ENCODE measurements at regions not wholly inside any gene's neighbourhood (a gene's known extent, or its start where the extent isn't known, plus 50 kb on each side); places are given as distances from the start of the nearest gene placed in this dataset.

DNA sequence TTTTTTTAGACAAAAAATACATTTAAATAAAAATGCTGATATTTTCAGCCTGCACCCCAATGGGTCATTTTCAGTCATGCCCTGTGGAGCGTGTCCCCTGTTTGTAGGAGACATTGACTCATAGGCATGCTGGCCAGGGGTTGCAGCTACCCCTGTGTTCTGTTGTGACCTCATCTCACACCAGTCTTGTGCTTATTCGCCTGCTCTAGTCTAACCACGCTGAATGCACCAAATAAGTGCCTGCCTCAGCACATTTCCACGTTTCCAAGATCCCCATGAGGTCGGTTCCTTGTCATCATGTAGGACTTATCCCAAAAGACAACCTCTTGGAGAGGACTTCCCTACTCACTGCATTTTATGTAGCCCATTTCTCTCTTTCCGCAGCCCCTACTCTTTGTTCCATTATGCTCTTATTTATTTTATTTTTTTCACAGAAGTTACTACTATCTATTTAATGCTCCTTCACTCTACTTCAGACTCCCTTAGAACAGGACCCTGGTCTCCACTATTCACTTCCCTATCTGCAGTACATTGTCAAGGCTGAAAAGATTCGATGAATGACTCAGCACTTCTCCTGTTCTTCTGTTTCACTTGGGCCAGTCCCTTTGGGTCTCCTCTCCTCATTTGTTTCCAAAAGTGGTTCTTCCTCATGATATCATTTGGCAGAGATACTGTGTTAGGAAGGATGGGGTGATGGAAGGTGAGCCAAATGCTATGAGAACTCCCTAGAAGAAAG lies 109.7 kb downstream of the MSL3 start:
- TF ChIP-seq, protein P1, sequence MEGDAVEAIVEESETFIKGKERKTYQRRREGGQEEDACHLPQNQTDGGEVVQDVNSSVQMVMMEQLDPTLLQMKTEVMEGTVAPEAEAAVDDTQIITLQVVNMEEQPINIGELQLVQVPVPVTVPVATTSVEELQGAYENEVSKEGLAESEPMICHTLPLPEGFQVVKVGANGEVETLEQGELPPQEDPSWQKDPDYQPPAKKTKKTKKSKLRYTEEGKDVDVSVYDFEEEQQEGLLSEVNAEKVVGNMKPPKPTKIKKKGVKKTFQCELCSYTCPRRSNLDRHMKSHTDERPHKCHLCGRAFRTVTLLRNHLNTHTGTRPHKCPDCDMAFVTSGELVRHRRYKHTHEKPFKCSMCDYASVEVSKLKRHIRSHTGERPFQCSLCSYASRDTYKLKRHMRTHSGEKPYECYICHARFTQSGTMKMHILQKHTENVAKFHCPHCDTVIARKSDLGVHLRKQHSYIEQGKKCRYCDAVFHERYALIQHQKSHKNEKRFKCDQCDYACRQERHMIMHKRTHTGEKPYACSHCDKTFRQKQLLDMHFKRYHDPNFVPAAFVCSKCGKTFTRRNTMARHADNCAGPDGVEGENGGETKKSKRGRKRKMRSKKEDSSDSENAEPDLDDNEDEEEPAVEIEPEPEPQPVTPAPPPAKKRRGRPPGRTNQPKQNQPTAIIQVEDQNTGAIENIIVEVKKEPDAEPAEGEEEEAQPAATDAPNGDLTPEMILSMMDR (conservative IDR thresholded peaks at IDR 0.05; ENCODE audit: low read depth, low read length), result no peak
- no peak for TF ChIP-seq EZH2 (IDR thresholded peaks at IDR 0.05; ENCODE audit: borderline replicate concordance, low read depth, low read length, poor library complexity, severe bottlenecking)
- CTCF ChIA-PET, result no interaction called here
- H3K27me3 ChIP-seq (replicated peaks; ENCODE audit: insufficient read depth, low read depth, low read length, poor library complexity), result no peaks in the 10 kb centered on the region
- H3K27ac ChIP-seq (ENCODE audit: low read depth, low read length, poor library complexity, severe bottlenecking), result no peak overlapping the region
- no peaks in the 10 kb centered on the region for H3K4me1 ChIP-seq (ENCODE audit: insufficient read depth, low read length, poor library complexity, severe bottlenecking)
- H3K36me3 ChIP-seq (ENCODE audit: insufficient read depth, low read length, poor library complexity, severe bottlenecking), result no peaks in the 10 kb centered on the region
- POLR2A ChIA-PET (ENCODE audit: low non-redundant PET), result no interaction called here
- H3K9me3 ChIP-seq (ENCODE audit: low read depth, low read length, poor library complexity, severe bottlenecking), result no peaks in the 10 kb centered on the region
- no peak for DNase-seq (ENCODE audit: low spot score)
- intact Hi-C loops (cut with micrococcal nuclease; ENCODE audit: unreplicated experiment), result no loop called here
- H3K4me3 ChIP-seq (ENCODE audit: low read depth, low read length, poor library complexity, severe bottlenecking), result no peak overlapping the region
- no TSS peak for BruUV-seq (replicated peaks)

DNA sequence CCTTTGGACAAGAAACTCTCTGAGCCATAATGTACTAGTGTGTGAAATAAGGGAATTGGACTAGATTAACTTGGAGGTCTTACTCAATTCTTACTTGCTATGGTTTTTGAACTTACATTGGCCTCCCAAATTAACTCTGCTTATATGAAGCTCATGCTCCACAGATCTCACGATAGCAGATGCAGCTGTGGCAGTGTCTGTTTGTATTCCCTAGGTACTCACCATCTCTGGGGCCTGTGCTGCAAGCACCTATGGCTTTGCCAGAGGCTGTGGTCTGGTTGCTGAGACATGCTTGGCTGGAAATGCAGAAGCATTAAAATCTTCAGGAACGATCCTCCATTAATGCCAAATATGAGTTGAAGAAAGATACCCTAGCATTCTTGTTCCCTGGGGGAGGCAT lies 112.8 kb downstream of the MSL3 start:
- POLR2A ChIA-PET (ENCODE audit: low non-redundant PET), result no interaction called here
- Histone ChIP-seq H3K4me1 (ENCODE audit: insufficient read depth, low read length, poor library complexity, severe bottlenecking) (no peaks in the 10 kb centered on the region), H3K9me3 (ENCODE audit: low read depth, low read length, poor library complexity, severe bottlenecking) (no peaks in the 10 kb centered on the region), H3K27me3 (replicated peaks; ENCODE audit: insufficient read depth, low read depth, low read length, poor library complexity) (no peaks in the 10 kb centered on the region), H3K4me3 (ENCODE audit: low read depth, low read length, poor library complexity, severe bottlenecking) (no peak overlapping the region), H3K27ac (ENCODE audit: low read depth, low read length, poor library complexity, severe bottlenecking) (no peak overlapping the region), H3K36me3 (ENCODE audit: insufficient read depth, low read length, poor library complexity, severe bottlenecking) (no peaks in the 10 kb centered on the region)
- no TSS peak for BruUV-seq (replicated peaks)
- no peak for TF ChIP-seq EZH2 (IDR thresholded peaks at IDR 0.05; ENCODE audit: borderline replicate concordance, low read depth, low read length, poor library complexity, severe bottlenecking)
- TF ChIP-seq, protein P1 (conservative IDR thresholded peaks at IDR 0.05; ENCODE audit: low read depth, low read length), result no peak
- CTCF ChIA-PET, result no interaction called here
- DNase-seq (ENCODE audit: low spot score), result no peak
- intact Hi-C loops (cut with micrococcal nuclease; ENCODE audit: unreplicated experiment), result no loop called here

DNA sequence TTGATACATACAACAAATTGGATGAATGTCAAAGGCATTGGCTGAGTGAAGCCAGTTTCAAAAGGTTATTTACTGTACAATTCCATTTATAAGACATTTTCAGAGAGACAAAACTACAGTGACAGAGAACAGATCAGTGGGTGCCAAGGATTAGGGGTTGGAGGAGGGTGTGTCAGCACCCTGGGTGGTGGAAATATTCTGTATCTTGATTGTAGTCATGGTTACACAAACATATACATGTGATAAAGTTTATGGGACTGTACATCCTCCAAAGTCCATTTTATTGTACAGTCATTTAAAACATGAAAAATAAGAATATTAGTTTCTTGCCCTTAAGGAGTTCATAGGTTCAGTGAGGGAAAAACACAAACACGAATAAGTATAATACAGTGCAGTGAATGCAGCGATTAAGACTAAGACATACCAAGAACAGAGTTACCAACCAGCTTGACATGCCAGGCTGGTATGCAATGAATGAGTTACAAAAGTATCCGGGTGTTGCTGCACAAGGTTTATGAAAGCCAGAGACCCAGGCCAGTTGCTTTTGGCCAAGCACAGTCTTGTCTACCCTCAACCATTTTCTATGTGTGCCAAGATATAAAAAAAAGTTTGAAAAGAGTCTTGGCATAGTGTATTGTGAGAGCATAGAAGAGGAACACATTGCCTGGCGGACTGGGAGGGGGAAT lies 123.6 kb downstream of the MSL3 start:
- H3K4me1 ChIP-seq (ENCODE audit: insufficient read depth, low read length, poor library complexity, severe bottlenecking), result no peaks in the 10 kb centered on the region
- H3K36me3 ChIP-seq (ENCODE audit: insufficient read depth, low read length, poor library complexity, severe bottlenecking), result no peaks in the 10 kb centered on the region
- intact Hi-C loops (cut with micrococcal nuclease; ENCODE audit: unreplicated experiment), result no loop called here
- H3K4me3 ChIP-seq (ENCODE audit: low read depth, low read length, poor library complexity, severe bottlenecking), result no peak overlapping the region
- TF ChIP-seq, protein P1 (conservative IDR thresholded peaks at IDR 0.05; ENCODE audit: low read depth, low read length), result no peak
- no peaks in the 10 kb centered on the region for H3K9me3 ChIP-seq (ENCODE audit: low read depth, low read length, poor library complexity, severe bottlenecking)
- no peaks in the 10 kb centered on the region for H3K27me3 ChIP-seq (replicated peaks; ENCODE audit: insufficient read depth, low read depth, low read length, poor library complexity)
- DNase-seq (ENCODE audit: low spot score), result no peak
- ChIA-PET CTCF (no interaction called here), POLR2A (ENCODE audit: low non-redundant PET) (no interaction called here)
- H3K27ac ChIP-seq (ENCODE audit: low read depth, low read length, poor library complexity, severe bottlenecking), result no peak overlapping the region
- no TSS peak for BruUV-seq (replicated peaks)
